HL-60 (cell line): ENCODE measurements at regions not wholly inside any gene's neighbourhood (a gene's known extent, or its start where the extent isn't known, plus 50 kb on each side); places are given as distances from the start of the nearest gene placed in this dataset.

Source experiments
- DNase-seq, 2 experiments: peaks; one replicate each; pipeline ENCODE4 v3.0.0-alpha.2; 2010 to 2020; ENCODE audit warnings: low read depth in 1 of 2, low spot score in 1 of 2
- H3K27ac ChIP-seq: fragments of 250-450 bp; sonication (Bioruptor Pico); replicated peaks from 2 replicates; pipeline ENCODE4 v1.5.1; 2020; ENCODE audit warnings: mild to moderate bottlenecking, moderate library complexity
- H3K27me3 ChIP-seq: fragments of 250-450 bp; sonication (Bioruptor Pico); 2 replicates; pipeline ENCODE4 v1.5.1; 2021; ENCODE audit warnings: mild to moderate bottlenecking, moderate library complexity; ENCODE audit not compliant: insufficient read depth, poor library complexity, severe bottlenecking
- H3K4me3 ChIP-seq: replicated peaks from 2 replicates; pipeline ENCODE4 v1.5.1; 2011; ENCODE audit warnings: mild to moderate bottlenecking, control low read depth, low read length; ENCODE audit not compliant: insufficient read depth
- GABPA ChIP-seq: IDR thresholded peaks from 2 replicates; pipeline ENCODE4 v1.6.1; 2012; ENCODE audit warnings: low read depth
- POLR2AphosphoS5 ChIP-seq: IDR thresholded peaks from 2 replicates; pipeline ENCODE4 v1.6.1; 2012; ENCODE audit warnings: low read depth
- SPI1 ChIP-seq: IDR thresholded peaks from 2 replicates; pipeline ENCODE4 v1.6.1; 2012; ENCODE audit warnings: low read depth, mild to moderate bottlenecking, borderline replicate concordance
- TF ChIP-seq, protein P1 (sequence below): IDR thresholded peaks from 2 replicates; pipeline ENCODE4 v1.6.1; 2012; ENCODE audit warnings: low read depth; ENCODE audit not compliant: insufficient replicate concordance
- TF ChIP-seq, protein P2 (sequence below): IDR thresholded peaks from one replicate; pipeline ENCODE4 v1.5.1; 2011; ENCODE audit warnings: low read length, control low read depth, inconsistent platforms; ENCODE audit not compliant: insufficient read depth

DNA sequence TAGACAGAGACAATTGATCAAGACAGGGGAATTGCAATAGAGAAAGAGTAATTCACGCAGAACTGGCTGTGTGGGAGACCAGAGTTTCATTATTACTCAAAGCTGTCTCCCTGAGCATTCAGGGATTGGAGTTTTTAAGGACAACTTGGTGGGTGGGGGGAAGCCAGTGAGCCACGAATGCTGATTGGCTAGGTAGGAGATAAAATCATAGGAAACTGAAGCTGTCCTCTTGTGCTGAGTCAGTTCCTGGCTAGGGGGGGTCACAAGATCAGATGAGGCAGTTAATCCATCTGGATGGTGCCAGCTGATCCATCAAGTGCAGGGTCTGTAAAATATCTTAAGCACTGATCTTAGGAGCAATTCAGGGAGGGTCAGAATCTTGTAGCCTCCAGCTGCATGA, 358.6 kb downstream of the GPM6A start:
- no peak overlapping the region for H3K27ac ChIP-seq
- no peak for TF ChIP-seq SPI1

DNA sequence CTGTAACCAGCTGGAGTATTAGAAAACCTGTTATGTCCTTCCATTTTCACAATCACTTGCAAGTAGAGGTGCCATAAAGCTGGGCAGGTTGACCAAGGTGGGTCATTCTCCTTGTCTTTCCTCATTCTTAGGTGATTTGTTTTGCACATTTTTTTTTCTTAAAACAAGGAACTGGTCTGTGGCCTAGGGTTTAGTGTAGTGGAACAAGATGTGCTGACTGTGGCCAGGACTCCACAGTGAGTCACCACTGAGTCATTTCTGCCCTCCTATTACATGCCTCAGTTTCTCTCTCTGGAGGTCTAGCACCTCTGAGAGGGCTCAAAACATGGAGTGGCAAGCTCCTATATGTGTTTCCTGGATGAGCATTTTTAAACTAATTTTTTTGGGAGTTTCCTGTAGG, 355.9 kb downstream of the GPM6A start:
- no peaks in the 10 kb centered on the region for H3K27me3 ChIP-seq
- no peak overlapping the region for H3K27ac ChIP-seq
- no peak for DNase-seq
- TF ChIP-seq, protein P1, sequence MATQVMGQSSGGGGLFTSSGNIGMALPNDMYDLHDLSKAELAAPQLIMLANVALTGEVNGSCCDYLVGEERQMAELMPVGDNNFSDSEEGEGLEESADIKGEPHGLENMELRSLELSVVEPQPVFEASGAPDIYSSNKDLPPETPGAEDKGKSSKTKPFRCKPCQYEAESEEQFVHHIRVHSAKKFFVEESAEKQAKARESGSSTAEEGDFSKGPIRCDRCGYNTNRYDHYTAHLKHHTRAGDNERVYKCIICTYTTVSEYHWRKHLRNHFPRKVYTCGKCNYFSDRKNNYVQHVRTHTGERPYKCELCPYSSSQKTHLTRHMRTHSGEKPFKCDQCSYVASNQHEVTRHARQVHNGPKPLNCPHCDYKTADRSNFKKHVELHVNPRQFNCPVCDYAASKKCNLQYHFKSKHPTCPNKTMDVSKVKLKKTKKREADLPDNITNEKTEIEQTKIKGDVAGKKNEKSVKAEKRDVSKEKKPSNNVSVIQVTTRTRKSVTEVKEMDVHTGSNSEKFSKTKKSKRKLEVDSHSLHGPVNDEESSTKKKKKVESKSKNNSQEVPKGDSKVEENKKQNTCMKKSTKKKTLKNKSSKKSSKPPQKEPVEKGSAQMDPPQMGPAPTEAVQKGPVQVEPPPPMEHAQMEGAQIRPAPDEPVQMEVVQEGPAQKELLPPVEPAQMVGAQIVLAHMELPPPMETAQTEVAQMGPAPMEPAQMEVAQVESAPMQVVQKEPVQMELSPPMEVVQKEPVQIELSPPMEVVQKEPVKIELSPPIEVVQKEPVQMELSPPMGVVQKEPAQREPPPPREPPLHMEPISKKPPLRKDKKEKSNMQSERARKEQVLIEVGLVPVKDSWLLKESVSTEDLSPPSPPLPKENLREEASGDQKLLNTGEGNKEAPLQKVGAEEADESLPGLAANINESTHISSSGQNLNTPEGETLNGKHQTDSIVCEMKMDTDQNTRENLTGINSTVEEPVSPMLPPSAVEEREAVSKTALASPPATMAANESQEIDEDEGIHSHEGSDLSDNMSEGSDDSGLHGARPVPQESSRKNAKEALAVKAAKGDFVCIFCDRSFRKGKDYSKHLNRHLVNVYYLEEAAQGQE = no peak
- no peak overlapping the region for H3K4me3 ChIP-seq

More for the DNA sequence above, 358.6 kb downstream of the GPM6A start:
- Histone ChIP-seq H3K27me3 (no peaks in the 10 kb centered on the region), H3K4me3 (no peak overlapping the region)
- DNase-seq = no peak

DNA sequence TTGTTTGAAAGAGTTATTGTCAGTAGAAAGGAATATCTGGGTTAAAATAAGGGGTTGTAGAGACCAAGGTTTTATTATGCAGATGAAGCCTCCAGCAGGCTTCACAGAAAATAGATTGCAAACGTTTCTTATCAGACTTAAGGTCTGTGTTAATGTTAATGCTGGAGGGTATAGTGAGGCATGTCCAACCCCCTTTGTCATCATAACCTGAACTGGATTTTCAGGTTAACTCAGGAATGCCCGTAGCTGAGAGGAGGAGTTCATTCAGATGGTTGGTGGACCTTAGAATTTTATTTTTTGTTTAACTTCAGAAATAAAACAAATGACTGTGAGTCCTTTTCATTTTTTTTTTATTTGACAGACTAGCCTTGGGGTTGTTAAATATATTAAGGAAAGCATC, 354.1 kb downstream of the GPM6A start:
- DNase-seq = no peak
- Histone ChIP-seq H3K4me3 (no peak overlapping the region), H3K27me3 (no peaks in the 10 kb centered on the region), H3K27ac (no peak overlapping the region)
- TF ChIP-seq SPI1 (no peak), GABPA (no peak), POLR2AphosphoS5 (no peak)
- TF ChIP-seq, protein P2, sequence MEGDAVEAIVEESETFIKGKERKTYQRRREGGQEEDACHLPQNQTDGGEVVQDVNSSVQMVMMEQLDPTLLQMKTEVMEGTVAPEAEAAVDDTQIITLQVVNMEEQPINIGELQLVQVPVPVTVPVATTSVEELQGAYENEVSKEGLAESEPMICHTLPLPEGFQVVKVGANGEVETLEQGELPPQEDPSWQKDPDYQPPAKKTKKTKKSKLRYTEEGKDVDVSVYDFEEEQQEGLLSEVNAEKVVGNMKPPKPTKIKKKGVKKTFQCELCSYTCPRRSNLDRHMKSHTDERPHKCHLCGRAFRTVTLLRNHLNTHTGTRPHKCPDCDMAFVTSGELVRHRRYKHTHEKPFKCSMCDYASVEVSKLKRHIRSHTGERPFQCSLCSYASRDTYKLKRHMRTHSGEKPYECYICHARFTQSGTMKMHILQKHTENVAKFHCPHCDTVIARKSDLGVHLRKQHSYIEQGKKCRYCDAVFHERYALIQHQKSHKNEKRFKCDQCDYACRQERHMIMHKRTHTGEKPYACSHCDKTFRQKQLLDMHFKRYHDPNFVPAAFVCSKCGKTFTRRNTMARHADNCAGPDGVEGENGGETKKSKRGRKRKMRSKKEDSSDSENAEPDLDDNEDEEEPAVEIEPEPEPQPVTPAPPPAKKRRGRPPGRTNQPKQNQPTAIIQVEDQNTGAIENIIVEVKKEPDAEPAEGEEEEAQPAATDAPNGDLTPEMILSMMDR = no peak
- TF ChIP-seq, protein P1 = no peak

DNA sequence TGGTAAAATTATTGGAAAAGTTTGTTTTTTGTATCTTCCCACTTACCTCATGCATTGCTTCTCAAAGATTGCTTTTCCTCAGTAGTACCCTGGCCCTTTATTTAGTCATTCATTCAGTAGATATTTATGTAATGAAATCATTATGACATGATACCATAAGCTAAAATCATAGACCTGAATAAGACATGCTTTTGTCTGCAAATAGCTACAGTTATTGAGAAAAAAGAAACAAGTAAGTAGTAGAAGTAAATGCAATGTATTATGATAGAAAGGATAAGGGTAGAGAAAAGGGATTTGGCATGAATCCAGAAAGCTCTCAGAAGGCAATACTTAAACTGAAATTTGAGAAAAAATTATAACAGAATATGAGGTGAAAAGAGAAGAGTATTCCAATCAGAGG, 352.5 kb downstream of the GPM6A start:
- Histone ChIP-seq H3K27me3 (no peaks in the 10 kb centered on the region), H3K27ac (no peak overlapping the region), H3K4me3 (no peak overlapping the region)
- DNase-seq = no peak
- TF ChIP-seq, protein P1 = no peak
- TF ChIP-seq POLR2AphosphoS5 (no peak), GABPA (no peak), SPI1 (no peak)

DNA sequence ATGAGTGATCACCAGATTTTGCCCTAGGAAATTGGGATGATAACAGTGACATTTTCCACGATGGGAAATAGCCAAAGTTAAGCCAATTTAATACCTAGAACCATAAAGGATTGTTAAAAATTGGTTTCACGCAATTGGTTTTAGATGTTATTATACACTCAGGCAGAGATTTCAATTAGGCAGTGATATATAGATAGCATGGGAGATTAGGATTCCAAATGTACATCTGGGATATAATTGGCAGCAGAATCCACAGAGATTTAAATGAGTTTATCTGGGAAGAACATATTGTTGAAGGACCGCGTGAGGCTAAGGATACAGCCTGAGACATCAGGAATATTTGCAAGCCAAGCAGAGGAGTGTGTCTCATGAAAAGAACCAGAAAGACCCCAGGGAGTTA, 351.6 kb downstream of the GPM6A start:
- Histone ChIP-seq H3K27ac (no peak overlapping the region), H3K4me3 (no peak overlapping the region), H3K27me3 (no peaks in the 10 kb centered on the region)
- DNase-seq = no peak
- TF ChIP-seq SPI1 (no peak), POLR2AphosphoS5 (no peak), GABPA (no peak)
- TF ChIP-seq, protein P2 = no peak
- TF ChIP-seq, protein P1 = no peak
